WERI-Rb-1 (cell line): ENCODE measurements at regions not wholly inside any gene's neighbourhood (a gene's known extent, or its start where the extent isn't known, plus 50 kb on each side); places are given as distances from the start of the nearest gene placed in this dataset.
A peak's percentile ranks its signal among the peaks of the same experiment; 100 is the strongest.

Source experiments
- DNase-seq: peaks from one replicate; pipeline ENCODE4 v3.0.0-alpha.2; 2020
- H3K27ac ChIP-seq: fragments of 250-450 bp; sonication (Bioruptor Pico); 2 replicates; pipeline ENCODE4 v1.5.1; 2020; ENCODE audit warnings: mild to moderate bottlenecking, moderate library complexity
- H3K27me3 ChIP-seq: fragments of 250-450 bp; sonication (Bioruptor Pico); 2 replicates; pipeline ENCODE4 v1.5.1; 2021; ENCODE audit warnings: mild to moderate bottlenecking, low read depth, moderate library complexity; ENCODE audit not compliant: insufficient read depth, severe bottlenecking
- H3K36me3 ChIP-seq: fragments of 250-450 bp; sonication (Bioruptor Pico); 2 replicates; pipeline ENCODE4 v1.5.1; 2020; ENCODE audit warnings: mild to moderate bottlenecking, moderate library complexity
- H3K4me3 ChIP-seq: 2 replicates; pipeline ENCODE4 v1.5.1; 2011; ENCODE audit warnings: low read depth, mild to moderate bottlenecking, control low read depth, low read length
- H3K9me3 ChIP-seq: fragments of 250-450 bp; sonication (Bioruptor Pico); 2 replicates; pipeline ENCODE4 v1.5.1; 2021; ENCODE audit warnings: mild to moderate bottlenecking, moderate library complexity; ENCODE audit not compliant: severe bottlenecking
- CTCF ChIP-seq: IDR thresholded peaks from 2 replicates; pipeline ENCODE4 v1.5.1; 2011; ENCODE audit warnings: low read depth, mild to moderate bottlenecking, control low read depth, inconsistent platforms, low read length

GRCh38 chrX:121802881-121803412 is 755.5 kb downstream of the GLUD2 start:
- Histone ChIP-seq H3K27me3 (peaks cover 3% of the 10 kb centered on the region), H3K36me3 (no peaks in the 10 kb centered on the region), H3K27ac (no peak overlapping the region), H3K9me3 (no peaks in the 10 kb centered on the region), H3K4me3 (no peak overlapping the region)
- peak; percentile 16 for DNase-seq
- TF ChIP-seq CTCF, result no peak

- H3K27ac ChIP-seq, result no peak overlapping the region
- no peaks in the 10 kb centered on the region for H3K36me3 ChIP-seq
- H3K4me3 ChIP-seq, result no peak overlapping the region
- peaks cover 9% of the 10 kb centered on the region for H3K27me3 ChIP-seq
- no peak for TF ChIP-seq CTCF
- DNase-seq, result no peak
- no peaks in the 10 kb centered on the region for H3K9me3 ChIP-seq
These were observed 776.0 kb downstream of the GLUD2 start for GRCh38 chrX:121823406-121823805.

GRCh38 chrX:121831601-121832000 is 784.2 kb downstream of the GLUD2 start:
- no peak overlapping the region for H3K4me3 ChIP-seq
- no peaks in the 10 kb centered on the region for H3K9me3 ChIP-seq
- H3K36me3 ChIP-seq, result no peaks in the 10 kb centered on the region
- no peak overlapping the region for H3K27ac ChIP-seq
- no peaks in the 10 kb centered on the region for H3K27me3 ChIP-seq
- DNase-seq, result no peak
- TF ChIP-seq CTCF, result no peak

GRCh38 chrX:121832446-121832845 is 785.0 kb downstream of the GLUD2 start:
- TF ChIP-seq CTCF, result no peak
- H3K36me3 ChIP-seq, result no peaks in the 10 kb centered on the region
- no peaks in the 10 kb centered on the region for H3K9me3 ChIP-seq
- no peak overlapping the region for H3K4me3 ChIP-seq
- H3K27ac ChIP-seq, result no peak overlapping the region
- DNase-seq, result no peak
- no peaks in the 10 kb centered on the region for H3K27me3 ChIP-seq

GRCh38 chrX:121836000-121836399 is 788.6 kb downstream of the GLUD2 start:
- peaks cover 10% of the 10 kb centered on the region for H3K27me3 ChIP-seq
- no peaks in the 10 kb centered on the region for H3K9me3 ChIP-seq
- no peaks in the 10 kb centered on the region for H3K36me3 ChIP-seq
- no peak overlapping the region for H3K27ac ChIP-seq
- H3K4me3 ChIP-seq, result no peak overlapping the region
- no peak for TF ChIP-seq CTCF
- no peak for DNase-seq

GRCh38 chrX:121851033-121851432 is 803.6 kb downstream of the GLUD2 start:
- no peak for TF ChIP-seq CTCF
- no peaks in the 10 kb centered on the region for H3K36me3 ChIP-seq
- DNase-seq, result no peak
- H3K27me3 ChIP-seq, result peaks cover 41% of the 10 kb centered on the region
- no peak overlapping the region for H3K27ac ChIP-seq
- H3K4me3 ChIP-seq, result no peak overlapping the region
- no peaks in the 10 kb centered on the region for H3K9me3 ChIP-seq
